Stimulated activated memory B cell treated with anti-CD40 and anti-IgM and Interleukin-4, amounts not matched to agents 10 μg/mL and 1 μg/mL and 100 μg/mL, for 72 hours (primary cell): ENCODE measurements at regions not wholly inside any gene's neighbourhood (a gene's known extent, or its start where the extent isn't known, plus 50 kb on each side); places are given as distances from the start of the nearest gene placed in this dataset.

Experiments used
- ATAC-seq: fragments of 150-1000 bp; cut with Tn5 transposase; 2 replicates; pipeline ENCODE4 v1.10.0; 2021
- H3K27ac Mint-ChIP-seq: one replicate; pipeline ENCODE4 v1.8.0; 2022; ENCODE audit warnings: mild to moderate bottlenecking, mixed read lengths
- H3K27me3 Mint-ChIP-seq: one replicate; pipeline ENCODE4 v1.8.0; 2022; ENCODE audit warnings: mixed read lengths
- H3K36me3 Mint-ChIP-seq: one replicate; pipeline ENCODE4 v1.8.0; 2022; ENCODE audit warnings: mixed read lengths
- H3K4me1 Mint-ChIP-seq: one replicate; pipeline ENCODE4 v1.8.0; 2022; ENCODE audit warnings: mixed read lengths
- H3K4me3 Mint-ChIP-seq: one replicate; pipeline ENCODE4 v1.8.0; 2022; ENCODE audit warnings: mild to moderate bottlenecking, moderate library complexity, mixed read lengths
- H3K9me3 Mint-ChIP-seq: one replicate; pipeline ENCODE4 v1.8.0; 2022; ENCODE audit warnings: mixed read lengths

DNA sequence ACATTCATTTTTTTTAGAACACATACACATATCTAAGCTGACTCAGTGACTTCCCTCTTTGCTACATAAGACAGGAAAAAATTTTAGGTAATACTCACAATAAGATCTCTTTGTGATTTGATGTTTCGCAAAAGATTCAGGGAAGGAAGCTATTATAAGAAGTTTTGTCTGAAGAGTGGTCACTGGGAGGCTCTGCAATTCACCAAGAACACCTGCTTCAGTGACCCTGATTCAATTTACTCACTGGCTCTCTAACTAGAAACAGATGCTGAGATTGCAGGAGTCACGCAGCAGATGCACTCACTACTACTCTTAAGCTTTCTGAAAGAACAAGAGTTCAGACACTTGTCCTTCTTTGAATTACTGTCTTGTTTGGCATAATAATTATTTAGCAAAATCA, 193.6 kb upstream of the DDI1 start:
- H3K27me3 Mint-ChIP-seq: no peaks in the 10 kb centered on the region
- no peaks in the 10 kb centered on the region for H3K36me3 Mint-ChIP-seq

DNA sequence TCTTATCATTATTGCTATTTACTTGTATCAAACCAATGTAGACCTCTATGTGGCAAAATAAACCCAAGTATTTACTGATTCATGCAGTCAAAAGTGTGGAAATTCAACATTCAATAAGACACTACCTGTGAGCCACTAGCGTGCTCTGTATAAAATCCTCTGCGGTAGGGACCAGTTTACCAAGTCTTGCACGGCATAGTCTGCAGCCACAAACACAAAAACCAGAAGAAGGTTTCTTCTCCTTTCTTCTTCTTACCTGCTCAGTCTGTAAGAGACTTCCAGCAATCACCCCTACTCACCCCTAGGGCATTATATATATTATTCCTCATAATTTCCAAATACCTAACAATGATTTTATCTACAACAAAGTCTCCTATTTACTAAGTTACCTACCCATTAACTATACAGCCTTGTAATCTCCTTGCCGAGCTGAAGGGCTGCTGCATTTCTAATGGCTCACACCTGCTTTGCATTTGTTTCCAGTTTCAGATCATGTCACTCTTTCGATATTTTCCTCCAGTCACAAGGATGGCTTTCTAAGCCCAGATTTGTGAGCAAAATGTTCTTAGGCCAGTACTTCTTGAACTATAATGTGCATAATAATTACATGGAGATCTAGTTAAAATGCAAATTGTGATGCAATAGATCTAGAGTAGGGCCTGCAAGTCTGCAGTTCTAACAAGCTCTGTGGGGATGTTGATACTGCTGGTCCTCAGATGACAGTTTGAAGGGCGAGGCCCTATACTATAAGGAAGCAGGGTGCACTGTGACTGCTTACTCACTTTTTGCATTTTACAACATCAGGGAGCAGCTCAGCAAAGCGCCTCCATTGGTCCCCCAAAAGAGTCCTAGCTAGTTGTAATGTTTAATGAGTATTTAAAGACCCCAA, 191.9 kb upstream of the DDI1 start:
- H3K4me1 Mint-ChIP-seq: peaks cover 14% of the 10 kb centered on the region
- H3K27me3 Mint-ChIP-seq: no peaks in the 10 kb centered on the region
- no peaks in the 10 kb centered on the region for H3K9me3 Mint-ChIP-seq
- no peak overlapping the region for H3K27ac Mint-ChIP-seq
- peak; percentile 72 for ATAC-seq
- H3K4me3 Mint-ChIP-seq: no peak overlapping the region
- no peaks in the 10 kb centered on the region for H3K36me3 Mint-ChIP-seq

More for the DNA sequence above, 193.6 kb upstream of the DDI1 start:
- no peak overlapping the region for H3K4me3 Mint-ChIP-seq
- H3K4me1 Mint-ChIP-seq: peaks cover 14% of the 10 kb centered on the region
- no peak overlapping the region for H3K27ac Mint-ChIP-seq
- H3K9me3 Mint-ChIP-seq: no peaks in the 10 kb centered on the region
- ATAC-seq: no peak

DNA sequence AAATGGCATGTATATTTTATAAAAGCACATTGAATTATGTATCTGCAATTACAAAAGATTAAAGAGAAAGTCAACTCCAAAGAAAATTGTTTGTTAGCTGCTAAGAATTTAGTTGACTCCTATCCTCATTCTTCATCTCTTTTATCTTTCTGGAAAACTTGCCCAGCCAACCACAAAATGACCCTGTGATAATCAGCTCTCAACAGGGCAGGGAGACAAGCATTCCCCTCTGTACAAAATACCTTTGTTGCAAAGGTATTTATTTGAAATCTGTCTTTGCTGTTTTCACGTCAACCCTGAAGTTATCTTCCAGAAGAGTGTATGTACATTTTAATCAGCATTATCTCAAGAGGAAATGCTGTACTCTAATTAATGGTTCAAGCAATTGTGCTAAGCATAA, 191.1 kb upstream of the DDI1 start:
- H3K9me3 Mint-ChIP-seq: no peaks in the 10 kb centered on the region
- H3K4me3 Mint-ChIP-seq: no peak overlapping the region
- no peak for ATAC-seq
- peaks cover 14% of the 10 kb centered on the region for H3K4me1 Mint-ChIP-seq
- H3K27ac Mint-ChIP-seq: no peak overlapping the region
- H3K27me3 Mint-ChIP-seq: no peaks in the 10 kb centered on the region
- no peaks in the 10 kb centered on the region for H3K36me3 Mint-ChIP-seq

DNA sequence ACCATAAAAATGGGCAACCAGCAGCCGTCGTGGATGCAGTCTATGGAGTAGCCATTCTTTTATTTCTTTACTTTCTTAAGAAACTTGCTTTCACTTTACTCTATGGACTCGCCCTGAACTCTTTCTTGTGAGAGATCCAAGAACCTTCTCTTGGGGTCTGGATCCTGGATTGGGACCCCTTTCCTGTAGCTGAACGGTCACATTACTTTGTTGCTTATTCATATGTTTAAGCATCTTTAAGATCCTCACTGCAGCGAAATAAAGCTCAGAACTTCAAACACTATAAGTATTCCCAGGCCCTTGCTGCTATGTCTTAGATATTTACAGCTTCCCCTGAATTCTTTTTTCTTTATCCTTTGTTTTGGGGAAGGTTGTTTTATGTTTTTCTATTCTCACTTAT, 187.8 kb upstream of the DDI1 start:
- Mint-ChIP-seq H3K27me3 (no peaks in the 10 kb centered on the region), H3K36me3 (no peaks in the 10 kb centered on the region), H3K4me1 (peaks cover 14% of the 10 kb centered on the region), H3K9me3 (no peaks in the 10 kb centered on the region), H3K27ac (no peak overlapping the region), H3K4me3 (no peak overlapping the region)
- no peak for ATAC-seq

DNA sequence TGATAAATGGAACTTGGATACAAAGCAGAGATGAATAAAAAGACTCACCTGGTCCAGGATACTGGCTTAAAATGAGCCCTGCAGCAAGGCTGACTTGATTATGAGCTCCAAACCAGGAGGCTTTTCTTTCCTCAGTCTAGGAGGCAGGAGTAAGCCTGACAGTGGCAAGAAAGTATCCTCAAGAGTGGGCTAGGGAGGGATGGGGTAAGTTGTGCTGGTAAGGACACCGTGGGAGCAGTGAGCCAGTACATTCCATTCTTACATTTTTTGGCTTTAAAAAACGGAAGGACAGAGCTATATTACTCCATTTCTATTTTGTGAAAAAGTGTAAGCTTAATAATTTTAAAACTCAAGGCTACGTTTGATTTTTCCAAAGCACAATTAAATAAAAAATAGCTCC, 187.1 kb upstream of the DDI1 start:
- Mint-ChIP-seq H3K9me3 (no peaks in the 10 kb centered on the region), H3K4me1 (peaks cover 13% of the 10 kb centered on the region), H3K4me3 (no peak overlapping the region), H3K27me3 (peaks cover 5% of the 10 kb centered on the region), H3K27ac (no peak overlapping the region), H3K36me3 (no peaks in the 10 kb centered on the region)
- ATAC-seq: no peak

DNA sequence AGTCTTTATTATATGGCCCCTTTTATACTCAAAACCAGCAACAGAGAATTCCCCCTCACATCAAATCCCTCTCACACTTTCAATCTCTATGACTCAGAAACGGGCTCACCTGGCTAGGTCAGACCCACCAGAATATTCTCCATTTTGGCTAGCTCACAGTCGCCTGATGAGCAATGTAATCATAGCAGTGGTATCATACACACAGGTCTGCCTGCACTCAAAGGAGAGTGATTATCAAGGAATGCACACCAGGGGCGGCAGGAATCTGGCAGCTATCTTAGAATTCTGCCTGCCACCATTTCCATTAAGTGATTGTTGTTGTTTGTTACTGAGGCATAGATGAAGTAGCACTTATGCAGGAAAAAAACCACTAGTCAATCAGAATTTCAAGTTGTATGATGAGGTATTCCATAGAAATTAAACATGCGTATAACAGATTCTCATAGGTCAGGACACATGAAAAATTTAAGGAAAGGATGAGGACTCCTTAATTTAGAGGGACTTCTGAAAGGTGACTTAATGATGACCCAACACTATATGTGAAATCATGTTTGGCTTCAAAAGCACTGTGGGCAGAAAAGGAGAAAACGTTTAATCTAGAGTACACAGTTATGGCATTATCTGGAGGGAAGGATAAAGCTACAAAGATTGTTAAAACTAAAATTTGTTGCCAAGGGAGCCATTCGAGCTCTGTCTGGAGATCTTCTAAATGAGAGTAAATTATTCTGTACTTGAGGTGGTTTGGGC, 185.8 kb upstream of the DDI1 start:
- Mint-ChIP-seq H3K27me3 (peaks cover 14% of the 10 kb centered on the region), H3K27ac (no peak overlapping the region), H3K36me3 (no peaks in the 10 kb centered on the region), H3K4me3 (no peak overlapping the region), H3K9me3 (no peaks in the 10 kb centered on the region), H3K4me1 (peaks cover 7% of the 10 kb centered on the region)
- ATAC-seq: no peak

DNA sequence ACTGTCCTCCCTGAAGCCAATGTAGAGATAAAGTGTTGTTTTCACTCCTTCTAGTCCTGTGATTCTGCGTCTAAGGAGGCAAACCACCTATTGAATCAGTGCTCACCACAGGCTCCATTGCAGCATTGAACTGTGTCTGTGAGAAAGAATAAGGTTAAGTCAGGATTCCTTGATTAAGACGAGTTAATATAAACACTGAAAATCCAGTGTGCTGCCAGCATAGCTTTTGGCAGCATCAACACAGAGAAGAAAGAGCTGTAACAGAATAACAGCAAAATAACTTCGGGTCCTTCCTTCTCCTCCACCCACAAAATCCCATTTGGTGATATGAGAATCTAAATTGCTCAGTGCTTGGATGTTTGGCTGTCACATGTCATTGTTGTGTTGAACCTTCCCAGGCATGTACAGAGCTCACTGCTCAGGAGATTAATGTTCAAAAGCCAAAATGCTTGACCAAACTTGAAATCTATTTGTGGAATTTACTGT, 185.2 kb upstream of the DDI1 start:
- H3K9me3 Mint-ChIP-seq: no peaks in the 10 kb centered on the region
- ATAC-seq: no peak
- H3K27me3 Mint-ChIP-seq: peaks cover 20% of the 10 kb centered on the region
- peaks cover 4% of the 10 kb centered on the region for H3K4me1 Mint-ChIP-seq
- H3K27ac Mint-ChIP-seq: no peak overlapping the region
- H3K4me3 Mint-ChIP-seq: no peak overlapping the region
- no peaks in the 10 kb centered on the region for H3K36me3 Mint-ChIP-seq
